ENCODE measurements at regions not wholly inside any gene's neighbourhood (a gene's known extent, or its start where the extent isn't known, plus 50 kb on each side); places are given as distances from the start of the nearest gene placed in this dataset.

DNA sequence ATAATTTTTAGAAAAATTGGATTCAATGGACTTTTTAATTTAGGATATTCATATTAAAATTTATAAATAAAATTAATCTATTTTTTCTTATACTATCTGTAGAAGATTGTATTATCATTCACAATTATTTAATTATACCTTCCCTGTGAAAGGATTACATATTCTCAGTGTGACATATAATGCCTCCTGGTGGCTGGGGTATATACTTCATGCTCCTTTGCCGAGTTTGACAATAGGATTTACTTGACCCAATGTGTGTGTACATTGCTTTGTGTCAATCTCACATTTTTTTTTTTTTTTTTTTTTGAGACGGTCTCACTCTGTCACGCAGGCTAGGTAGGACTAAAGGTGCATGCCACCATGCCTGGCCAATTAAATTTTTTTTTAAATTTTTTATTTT, 230.0 kb upstream of the CHD6 start:
- H3K36me3 ChIP-seq (ENCODE audit: control insufficient read depth in 1 of 2, insufficient read depth in 2 of 2, low read length in 2 of 2) = no peaks in the 10 kb centered on the region
- no peaks in the 10 kb centered on the region for H3K4me1 ChIP-seq (ENCODE audit: control insufficient read depth in 1 of 2, insufficient read depth in 2 of 2, low read length in 2 of 2)

DNA sequence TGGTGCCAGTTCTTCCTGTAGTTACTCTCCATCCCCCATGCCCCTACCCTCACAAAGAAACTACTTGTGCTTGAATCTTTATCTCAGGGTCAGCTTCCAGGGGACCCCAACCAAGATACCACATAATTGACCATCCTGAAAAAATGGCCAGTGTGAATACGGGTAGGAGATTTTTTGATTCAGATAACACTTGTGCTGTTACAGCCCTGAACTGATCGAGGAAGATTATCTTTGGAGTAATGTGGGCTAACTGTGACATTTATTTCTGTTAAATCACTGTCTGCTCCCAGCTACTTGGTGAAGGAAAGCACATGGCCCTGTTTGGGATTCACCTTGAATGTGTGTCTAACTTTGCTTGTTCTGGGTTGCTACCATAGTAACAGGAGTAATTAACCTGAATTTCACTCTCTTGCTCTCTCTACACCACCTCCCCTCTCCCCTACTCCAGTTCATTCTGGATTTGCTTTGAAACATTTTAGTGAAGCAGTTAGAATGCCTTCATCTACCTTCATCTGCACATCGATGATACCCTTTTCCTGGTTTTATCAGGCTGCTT, 219.6 kb upstream of the CHD6 start:
- no peak overlapping the region for H3K27ac ChIP-seq (ENCODE audit: low read length)
- H3K27me3 ChIP-seq (ENCODE audit: low read depth, low read length) = no peaks in the 10 kb centered on the region
- H3K4me3 ChIP-seq (ENCODE audit: low read depth in 1 of 2, low read length in 2 of 2) = no peak overlapping the region
- no peaks in the 10 kb centered on the region for H3K36me3 ChIP-seq (ENCODE audit: control insufficient read depth in 1 of 2, insufficient read depth in 2 of 2, low read length in 2 of 2)
- no peaks in the 10 kb centered on the region for H3K4me1 ChIP-seq (ENCODE audit: control insufficient read depth in 1 of 2, insufficient read depth in 2 of 2, low read length in 2 of 2)
- no peaks in the 10 kb centered on the region for H3K9me3 ChIP-seq (ENCODE audit: control insufficient read depth in 1 of 2, low read length in 2 of 2)

More for the DNA sequence above, 230.0 kb upstream of the CHD6 start:
- no peaks in the 10 kb centered on the region for H3K9me3 ChIP-seq (ENCODE audit: control insufficient read depth in 1 of 2, low read length in 2 of 2)
- H3K27me3 ChIP-seq (ENCODE audit: low read depth, low read length) = no peaks in the 10 kb centered on the region
- no peak overlapping the region for H3K4me3 ChIP-seq (ENCODE audit: low read depth in 1 of 2, low read length in 2 of 2)
- no peak overlapping the region for H3K27ac ChIP-seq (ENCODE audit: low read length)

DNA sequence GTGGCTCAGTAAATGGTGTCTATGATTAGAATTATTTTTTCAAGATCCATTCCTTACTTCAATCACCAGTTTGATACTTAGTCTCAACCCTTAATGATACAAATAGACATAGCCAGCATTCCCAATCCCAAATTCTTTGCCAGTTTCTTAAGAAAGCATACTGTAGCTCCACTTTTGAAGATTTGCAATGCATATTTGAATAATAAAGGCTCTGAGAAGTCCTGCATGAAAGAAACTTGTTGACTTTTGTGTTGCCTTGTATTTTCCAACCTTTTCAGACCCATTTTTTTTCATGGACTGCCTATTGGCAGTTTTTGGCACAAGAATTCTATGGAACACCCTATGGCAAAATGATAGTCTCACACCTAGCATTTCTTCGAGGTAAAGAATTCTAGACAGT, 215.6 kb upstream of the CHD6 start:
- Histone ChIP-seq H3K36me3 (ENCODE audit: control insufficient read depth in 1 of 2, insufficient read depth in 2 of 2, low read length in 2 of 2) (no peaks in the 10 kb centered on the region), H3K9me3 (ENCODE audit: control insufficient read depth in 1 of 2, low read length in 2 of 2) (no peaks in the 10 kb centered on the region), H3K4me1 (ENCODE audit: control insufficient read depth in 1 of 2, insufficient read depth in 2 of 2, low read length in 2 of 2) (no peaks in the 10 kb centered on the region), H3K4me3 (ENCODE audit: low read depth in 1 of 2, low read length in 2 of 2) (no peak overlapping the region), H3K27me3 (ENCODE audit: low read depth, low read length) (no peaks in the 10 kb centered on the region), H3K27ac (ENCODE audit: low read length) (no peak overlapping the region)

DNA sequence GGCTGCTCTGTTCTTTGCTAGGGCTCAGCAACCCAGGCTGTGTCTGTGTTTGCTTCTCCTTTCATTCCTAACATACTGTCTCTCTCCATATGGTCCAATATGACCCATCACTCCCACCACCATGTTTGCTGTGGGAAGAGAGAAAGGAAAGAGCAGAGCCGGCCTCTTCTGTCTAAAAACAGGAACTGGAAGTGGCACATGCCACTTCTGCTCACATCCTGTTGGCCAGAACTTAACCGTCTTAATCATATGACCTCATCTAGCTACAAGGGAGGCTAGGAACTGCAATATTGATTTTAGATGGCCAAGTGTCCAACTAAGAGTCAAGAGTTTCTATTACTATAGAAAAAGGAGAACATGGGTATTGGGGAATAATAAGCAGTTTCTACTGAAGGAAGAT, 212.5 kb upstream of the CHD6 start:
- Histone ChIP-seq H3K27ac (ENCODE audit: low read length) (no peak overlapping the region), H3K4me1 (ENCODE audit: control insufficient read depth in 1 of 2, insufficient read depth in 2 of 2, low read length in 2 of 2) (no peaks in the 10 kb centered on the region), H3K9me3 (ENCODE audit: control insufficient read depth in 1 of 2, low read length in 2 of 2) (no peaks in the 10 kb centered on the region), H3K27me3 (ENCODE audit: low read depth, low read length) (no peaks in the 10 kb centered on the region), H3K36me3 (ENCODE audit: control insufficient read depth in 1 of 2, insufficient read depth in 2 of 2, low read length in 2 of 2) (no peaks in the 10 kb centered on the region), H3K4me3 (ENCODE audit: low read depth in 1 of 2, low read length in 2 of 2) (no peak overlapping the region)

DNA sequence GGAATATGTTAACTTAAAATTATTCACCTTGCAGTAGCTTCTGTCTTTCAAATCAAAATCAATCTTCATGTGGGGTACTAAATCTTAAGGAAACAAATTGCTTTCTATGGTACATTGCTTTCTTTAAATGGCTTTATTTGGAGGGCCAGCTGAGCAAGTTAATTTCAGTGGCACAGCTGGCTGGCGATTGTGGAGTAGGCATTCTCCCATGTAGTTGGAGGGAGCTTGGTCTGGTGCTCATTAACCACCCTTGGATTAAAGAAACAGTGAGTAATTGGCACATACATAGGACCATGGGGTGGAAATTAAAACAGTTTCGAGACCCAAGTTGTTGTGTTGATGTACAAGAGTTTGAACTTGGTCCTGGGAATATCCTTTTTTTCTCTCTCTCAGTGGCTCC, 201.3 kb upstream of the CHD6 start:
- no peak overlapping the region for H3K27ac ChIP-seq (ENCODE audit: low read length)
- H3K27me3 ChIP-seq (ENCODE audit: low read depth, low read length) = no peaks in the 10 kb centered on the region
- H3K36me3 ChIP-seq (ENCODE audit: control insufficient read depth in 1 of 2, insufficient read depth in 2 of 2, low read length in 2 of 2) = no peaks in the 10 kb centered on the region
- no peaks in the 10 kb centered on the region for H3K9me3 ChIP-seq (ENCODE audit: control insufficient read depth in 1 of 2, low read length in 2 of 2)
- no peak overlapping the region for H3K4me3 ChIP-seq (ENCODE audit: low read depth in 1 of 2, low read length in 2 of 2)
- H3K4me1 ChIP-seq (ENCODE audit: control insufficient read depth in 1 of 2, insufficient read depth in 2 of 2, low read length in 2 of 2) = no peaks in the 10 kb centered on the region

DNA sequence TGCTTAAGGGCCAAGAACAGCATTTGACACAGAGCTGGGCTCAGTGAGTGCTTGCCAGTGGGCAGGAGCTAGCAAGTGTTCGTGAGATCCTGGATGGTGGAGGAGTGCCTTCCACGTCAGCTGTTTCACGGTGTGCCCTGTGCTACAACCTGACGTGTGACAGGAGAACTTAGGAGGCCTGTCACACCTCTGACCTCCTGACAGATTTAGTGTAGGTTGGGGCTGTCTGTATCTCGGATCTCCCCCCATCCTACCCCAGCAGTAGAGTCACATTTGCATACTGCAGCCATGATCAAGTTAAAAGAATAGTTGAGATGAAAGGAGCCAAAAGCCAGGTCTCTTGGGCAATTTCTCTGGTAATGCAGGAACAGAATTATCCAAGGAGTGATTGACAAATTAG, 200.8 kb upstream of the CHD6 start:
- Histone ChIP-seq H3K9me3 (ENCODE audit: control insufficient read depth in 1 of 2, low read length in 2 of 2) (no peaks in the 10 kb centered on the region), H3K4me3 (ENCODE audit: low read depth in 1 of 2, low read length in 2 of 2) (no peak overlapping the region), H3K27ac (ENCODE audit: low read length) (no peak overlapping the region), H3K4me1 (ENCODE audit: control insufficient read depth in 1 of 2, insufficient read depth in 2 of 2, low read length in 2 of 2) (no peaks in the 10 kb centered on the region), H3K27me3 (ENCODE audit: low read depth, low read length) (no peaks in the 10 kb centered on the region), H3K36me3 (ENCODE audit: control insufficient read depth in 1 of 2, insufficient read depth in 2 of 2, low read length in 2 of 2) (no peaks in the 10 kb centered on the region)

DNA sequence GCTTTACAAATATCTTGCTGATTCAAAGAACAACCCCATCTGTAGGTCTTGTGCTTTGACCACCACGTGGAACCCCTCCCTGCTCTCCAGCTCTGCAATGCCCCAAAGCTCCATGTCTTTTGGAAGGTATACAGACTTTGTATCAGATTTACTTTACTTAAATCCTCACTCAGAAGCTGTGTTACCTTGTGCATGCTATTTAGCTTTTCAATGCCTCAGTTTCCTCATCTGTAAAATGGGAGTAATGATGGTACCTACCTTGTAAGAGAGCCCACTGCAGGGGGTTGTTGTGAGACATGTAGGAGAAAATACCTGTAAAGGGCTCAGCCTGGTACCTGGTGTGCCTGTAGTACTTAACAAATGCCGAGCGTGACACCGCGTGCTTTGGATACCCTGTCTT, 200.2 kb upstream of the CHD6 start:
- H3K4me1 ChIP-seq (ENCODE audit: control insufficient read depth in 1 of 2, insufficient read depth in 2 of 2, low read length in 2 of 2) = no peaks in the 10 kb centered on the region
- H3K9me3 ChIP-seq (ENCODE audit: control insufficient read depth in 1 of 2, low read length in 2 of 2) = no peaks in the 10 kb centered on the region
- H3K27me3 ChIP-seq (ENCODE audit: low read depth, low read length) = no peaks in the 10 kb centered on the region
- H3K36me3 ChIP-seq (ENCODE audit: control insufficient read depth in 1 of 2, insufficient read depth in 2 of 2, low read length in 2 of 2) = no peaks in the 10 kb centered on the region
- H3K27ac ChIP-seq (ENCODE audit: low read length) = no peak overlapping the region
- H3K4me3 ChIP-seq (ENCODE audit: low read depth in 1 of 2, low read length in 2 of 2) = no peak overlapping the region

DNA sequence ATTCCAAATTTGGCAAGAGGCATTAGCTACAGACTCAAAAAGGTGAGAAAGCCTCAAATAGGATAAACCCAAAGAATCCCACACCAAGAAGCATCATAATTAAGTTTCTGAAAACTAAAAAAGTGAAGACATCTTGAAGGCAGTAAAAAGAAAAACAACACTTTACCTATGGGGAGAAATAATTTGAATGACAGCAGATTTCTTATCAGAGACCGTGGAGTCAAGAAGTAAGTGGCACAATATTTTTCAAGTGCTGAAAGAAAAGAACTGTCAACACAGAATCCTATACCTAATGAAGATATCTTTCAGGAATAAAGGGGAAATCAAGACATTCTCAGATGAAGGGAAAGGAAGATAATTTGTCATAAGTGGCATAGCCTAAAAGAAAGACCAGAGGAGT, 193.3 kb upstream of the CHD6 start:
- Histone ChIP-seq H3K27me3 (ENCODE audit: low read depth, low read length) (no peaks in the 10 kb centered on the region), H3K4me1 (ENCODE audit: control insufficient read depth in 1 of 2, insufficient read depth in 2 of 2, low read length in 2 of 2) (no peaks in the 10 kb centered on the region), H3K4me3 (ENCODE audit: low read depth in 1 of 2, low read length in 2 of 2) (no peak overlapping the region), H3K36me3 (ENCODE audit: control insufficient read depth in 1 of 2, insufficient read depth in 2 of 2, low read length in 2 of 2) (no peaks in the 10 kb centered on the region), H3K9me3 (ENCODE audit: control insufficient read depth in 1 of 2, low read length in 2 of 2) (peaks cover 0 to 3% of the 10 kb centered on the region in 2 donors), H3K27ac (ENCODE audit: low read length) (no peak overlapping the region)

DNA sequence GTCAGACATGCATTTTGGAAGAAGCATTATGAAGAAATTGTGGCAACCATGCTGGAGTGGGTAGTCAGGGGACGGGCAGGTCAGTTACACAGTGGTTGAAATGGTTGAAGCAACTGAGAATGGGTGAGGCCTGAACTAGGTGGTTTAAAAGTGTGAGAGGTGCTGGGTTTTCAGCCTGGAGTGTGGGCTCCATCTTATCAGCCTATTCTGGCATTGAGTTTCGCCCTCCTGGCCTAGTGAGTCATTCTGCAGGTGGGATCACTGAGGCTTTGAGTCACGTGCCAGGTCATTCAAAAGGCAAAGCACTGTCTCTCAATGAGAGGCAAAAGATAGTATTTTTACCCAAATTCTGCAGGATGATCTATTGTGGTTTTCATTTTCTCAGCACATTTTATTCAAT, 181.9 kb upstream of the CHD6 start:
- no peaks in the 10 kb centered on the region for H3K4me1 ChIP-seq (ENCODE audit: control insufficient read depth in 1 of 2, insufficient read depth in 2 of 2, low read length in 2 of 2)
- no peaks in the 10 kb centered on the region for H3K27me3 ChIP-seq (ENCODE audit: low read depth, low read length)
- no peak overlapping the region for H3K27ac ChIP-seq (ENCODE audit: low read length)
- H3K4me3 ChIP-seq (ENCODE audit: low read depth in 1 of 2, low read length in 2 of 2) = no peak overlapping the region
- H3K36me3 ChIP-seq (ENCODE audit: control insufficient read depth in 1 of 2, insufficient read depth in 2 of 2, low read length in 2 of 2) = no peaks in the 10 kb centered on the region
- no peaks in the 10 kb centered on the region for H3K9me3 ChIP-seq (ENCODE audit: control insufficient read depth in 1 of 2, low read length in 2 of 2)

DNA sequence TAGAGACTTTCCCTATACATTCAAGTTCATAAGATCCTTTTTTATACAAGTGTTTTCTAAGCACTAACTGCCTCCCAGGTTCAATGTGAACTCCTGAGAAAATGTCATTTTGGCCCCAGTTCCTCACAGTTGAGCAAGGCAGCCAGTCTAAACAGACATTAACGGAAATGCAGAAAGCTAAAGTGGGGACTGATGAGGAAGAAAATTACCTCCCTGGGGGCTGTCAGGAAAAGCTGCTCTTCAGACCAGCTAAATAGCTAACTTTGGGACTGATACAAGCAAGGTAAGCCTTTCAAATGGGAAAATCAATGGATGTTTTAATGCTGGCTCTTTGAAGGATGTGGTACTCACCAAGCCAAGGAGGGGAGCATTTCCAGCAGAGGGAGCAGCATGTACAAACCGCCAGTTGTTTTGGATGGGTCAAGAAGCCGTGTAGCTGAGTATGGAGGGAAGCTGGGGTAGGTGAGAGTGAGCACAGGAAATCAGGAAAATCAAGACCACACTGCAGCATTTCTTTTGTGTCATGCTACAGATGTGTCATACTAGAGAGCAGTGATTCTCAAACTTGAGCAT, 180.8 kb upstream of the CHD6 start:
- H3K27ac ChIP-seq (ENCODE audit: low read length) = no peak overlapping the region
- no peak overlapping the region for H3K4me3 ChIP-seq (ENCODE audit: low read depth in 1 of 2, low read length in 2 of 2)

DNA sequence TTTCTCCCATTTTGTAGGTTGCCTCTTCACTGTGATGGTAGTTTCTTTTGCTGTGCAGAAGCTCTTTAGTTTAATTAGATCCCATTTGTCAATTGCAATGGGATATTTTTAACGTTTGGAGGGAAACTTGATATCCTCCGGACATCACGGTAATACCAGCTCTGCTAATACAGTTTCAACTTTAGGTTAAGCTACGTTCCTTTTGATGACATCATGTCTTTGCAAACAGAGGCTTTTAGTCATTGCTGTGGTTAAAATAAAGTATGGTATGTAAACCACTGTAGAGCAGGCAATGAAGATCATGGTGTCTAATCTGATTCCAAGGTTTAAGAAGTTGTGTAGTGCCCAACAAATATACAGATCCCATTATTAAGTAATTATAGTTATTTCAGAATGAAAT, 168.0 kb upstream of the CHD6 start:
- Histone ChIP-seq H3K4me3 (ENCODE audit: low read depth in 1 of 2, low read length in 2 of 2) (no peak overlapping the region), H3K27ac (ENCODE audit: low read length) (no peak overlapping the region), H3K9me3 (ENCODE audit: control insufficient read depth in 1 of 2, low read length in 2 of 2) (peaks cover 0 to 4% of the 10 kb centered on the region in 2 donors)

More for the DNA sequence above, 180.8 kb upstream of the CHD6 start:
- no peaks in the 10 kb centered on the region for H3K9me3 ChIP-seq (ENCODE audit: control insufficient read depth in 1 of 2, low read length in 2 of 2)
- no peaks in the 10 kb centered on the region for H3K27me3 ChIP-seq (ENCODE audit: low read depth, low read length)
- no peaks in the 10 kb centered on the region for H3K36me3 ChIP-seq (ENCODE audit: control insufficient read depth in 1 of 2, insufficient read depth in 2 of 2, low read length in 2 of 2)
- no peaks in the 10 kb centered on the region for H3K4me1 ChIP-seq (ENCODE audit: control insufficient read depth in 1 of 2, insufficient read depth in 2 of 2, low read length in 2 of 2)

More for the DNA sequence above, 168.0 kb upstream of the CHD6 start:
- no peaks in the 10 kb centered on the region for H3K27me3 ChIP-seq (ENCODE audit: low read depth, low read length)
- no peaks in the 10 kb centered on the region for H3K36me3 ChIP-seq (ENCODE audit: control insufficient read depth in 1 of 2, insufficient read depth in 2 of 2, low read length in 2 of 2)
- H3K4me1 ChIP-seq (ENCODE audit: control insufficient read depth in 1 of 2, insufficient read depth in 2 of 2, low read length in 2 of 2) = no peaks in the 10 kb centered on the region

All from muscle layer of duodenum (tissue), 2 donors.